ENCODE measurements at regions not wholly inside any gene's neighbourhood (a gene's known extent, or its start where the extent isn't known, plus 50 kb on each side); places are given as distances from the start of the nearest gene placed in this dataset.

- TF ChIP-seq CTCF (conservative IDR thresholded peaks at IDR 0.05; ENCODE audit: low read depth, low read length) (no peak), EZH2 (IDR thresholded peaks at IDR 0.05; ENCODE audit: borderline replicate concordance, low read depth, low read length, poor library complexity, severe bottlenecking) (no peak)
Observed at GRCh38 chr9:82081496-82081895, 92.9 kb downstream of the SPATA31D1 start.

All from A673 (cell line).